ENCODE measurements at regions not wholly inside any gene's neighbourhood (a gene's known extent, or its start where the extent isn't known, plus 50 kb on each side); places are given as distances from the start of the nearest gene placed in this dataset.
"Not testable (repeated sequence)": the region's sequence is repeated elsewhere in the genome, so short reads cannot be mapped to it uniquely, and the experiment has no call there.

DNA sequence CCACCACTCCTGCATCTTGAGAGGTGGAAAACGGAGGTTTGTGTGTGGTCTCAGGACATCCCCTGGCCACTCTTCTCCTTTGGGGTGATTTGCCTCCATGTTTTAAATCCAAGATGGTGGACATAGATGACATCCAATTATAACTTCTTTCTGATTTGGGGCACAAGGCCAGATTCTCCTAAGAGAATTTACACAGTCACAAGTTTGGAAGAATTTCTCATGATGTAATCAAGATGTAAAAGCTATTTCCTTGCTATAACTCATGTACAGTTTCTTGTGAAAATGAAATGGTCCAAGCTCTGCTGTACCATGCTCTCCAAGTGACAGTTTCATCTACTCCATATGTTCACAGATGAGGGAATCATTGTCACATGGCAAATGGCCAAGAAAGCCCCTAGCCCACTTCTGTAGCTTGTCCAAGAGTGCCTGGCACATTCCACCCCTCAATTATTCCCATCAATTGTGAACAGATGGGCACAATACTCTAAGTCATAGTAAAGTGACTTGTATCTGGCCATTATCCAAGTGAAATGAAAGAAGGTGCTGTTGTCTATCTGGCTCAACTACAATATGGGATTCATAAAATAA lies 134.6 kb upstream of the ROPN1 start:
- no peak for DNase-seq
- in situ Hi-C loops (cut with MboI; ENCODE audit: low pct_unique_long_range_greater_than_20kb, low sequenced_read_pairs) = no loop called here

DNA sequence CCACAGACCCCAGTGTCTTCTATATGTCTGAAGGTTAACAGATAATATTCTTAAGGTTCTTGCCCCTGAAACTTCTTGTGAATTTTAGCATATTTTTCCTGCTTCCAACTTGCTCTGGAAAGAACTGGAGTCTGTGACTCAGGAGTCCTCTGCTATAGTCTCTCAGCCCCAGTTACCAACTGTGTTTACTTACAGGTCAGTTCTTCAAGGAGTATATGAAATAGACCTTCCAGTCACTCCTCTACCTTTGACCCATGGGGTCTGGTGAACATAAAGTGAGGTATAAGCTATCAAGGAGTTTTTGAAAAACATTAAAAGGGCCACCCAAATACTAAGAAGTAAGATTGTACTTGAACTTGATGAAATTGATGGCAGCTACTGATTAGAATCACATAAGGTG lies 139.2 kb upstream of the ROPN1 start:
- no peak for DNase-seq
- in situ Hi-C loops (cut with MboI; ENCODE audit: low pct_unique_long_range_greater_than_20kb, low sequenced_read_pairs) = no loop called here

DNA sequence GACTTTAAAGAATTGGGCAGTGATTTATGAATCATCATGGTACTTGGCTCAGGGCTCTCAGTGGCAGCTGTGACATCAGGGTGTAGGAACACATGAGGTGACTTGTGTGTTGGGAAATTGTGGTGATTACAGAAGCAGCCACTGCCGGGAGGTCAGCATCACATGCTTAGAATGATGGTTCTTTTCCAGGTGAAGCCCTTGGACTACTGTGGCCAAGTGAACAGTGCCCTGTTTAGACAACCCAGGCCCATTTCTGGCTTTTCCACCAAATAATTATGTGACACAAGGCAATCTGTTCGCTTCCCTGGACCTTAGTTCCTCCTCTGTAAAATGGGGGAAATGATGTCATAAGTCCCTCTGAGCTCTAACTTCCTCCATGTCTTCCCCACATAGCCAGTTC lies 139.7 kb upstream of the ROPN1 start:
- DNase-seq = peak; percentile 11

DNA sequence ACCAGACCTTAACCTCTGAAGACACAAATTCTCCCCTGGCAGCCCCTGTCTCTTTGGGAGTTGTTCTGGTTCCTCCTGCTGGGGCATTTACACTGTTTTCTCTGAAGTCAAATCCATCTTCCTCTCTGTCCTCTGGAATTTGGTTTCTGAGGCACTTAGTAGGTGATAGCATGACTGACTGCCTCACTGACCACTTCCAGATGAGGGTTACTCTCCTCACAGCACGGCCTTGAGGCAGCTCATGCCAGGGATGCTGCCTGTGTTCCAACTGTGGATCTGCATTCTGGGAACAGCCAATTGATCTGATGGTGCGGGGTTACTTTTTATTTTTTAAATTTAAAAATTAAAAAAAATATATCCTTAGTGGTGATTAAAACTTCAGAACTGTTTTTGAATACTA lies 140.9 kb upstream of the ROPN1 start:
- DNase-seq = no peak
- in situ Hi-C loops (cut with MboI; ENCODE audit: low pct_unique_long_range_greater_than_20kb, low sequenced_read_pairs) = no loop called here

More for the DNA sequence above, 139.7 kb upstream of the ROPN1 start:
- in situ Hi-C loops (cut with MboI; ENCODE audit: low pct_unique_long_range_greater_than_20kb, low sequenced_read_pairs) = no loop called here

DNA sequence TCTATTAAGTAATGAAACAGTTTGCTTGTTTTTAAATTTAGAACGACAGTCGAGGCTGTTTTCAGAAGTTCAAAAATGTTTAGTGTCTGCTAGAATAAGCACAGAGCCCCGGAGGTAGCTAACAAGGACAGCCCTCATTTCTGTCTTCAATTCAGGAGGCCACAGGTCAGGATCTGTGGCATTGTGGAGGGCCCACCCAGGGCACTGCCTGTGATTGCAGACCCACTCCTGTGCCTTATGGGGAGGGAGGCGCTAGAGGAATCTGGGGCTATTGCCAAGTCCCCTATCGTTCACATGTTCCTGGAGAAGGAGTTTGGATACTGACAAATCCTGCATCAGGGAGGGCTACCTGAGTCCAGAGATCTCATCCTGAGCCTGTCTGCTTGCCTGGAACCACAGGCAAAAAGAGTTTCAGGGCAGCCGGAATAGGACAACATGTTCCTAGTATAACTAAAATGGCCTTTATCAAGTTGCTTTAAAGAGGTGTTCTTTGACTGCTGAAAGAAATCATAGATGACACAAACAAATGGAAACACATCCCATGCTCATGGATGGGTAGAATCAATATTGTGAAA lies 141.5 kb upstream of the ROPN1 start:
- in situ Hi-C loops (cut with MboI; ENCODE audit: low pct_unique_long_range_greater_than_20kb, low sequenced_read_pairs) = no loop called here
- DNase-seq = no peak

DNA sequence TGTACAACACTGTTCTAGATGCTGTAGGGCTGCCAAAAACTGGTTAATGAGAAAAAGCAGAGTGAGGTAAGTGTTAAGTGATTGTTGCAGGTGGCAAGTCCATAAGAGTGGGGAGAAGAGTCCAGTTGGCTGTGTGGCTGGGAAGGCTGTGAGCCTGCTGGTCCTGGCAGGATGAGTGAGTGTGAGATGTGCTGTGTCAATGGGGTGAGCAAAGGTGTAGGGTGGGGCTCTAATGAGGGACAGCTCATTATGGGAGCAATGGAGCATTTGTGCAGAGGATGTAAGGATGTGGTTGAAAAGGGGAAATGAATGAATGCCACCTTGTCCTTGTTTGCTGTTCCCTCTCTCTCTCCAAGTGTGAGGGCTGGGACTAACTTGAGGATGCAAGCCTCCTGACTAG lies 145.3 kb upstream of the ROPN1 start:
- in situ Hi-C loops (cut with MboI; ENCODE audit: low pct_unique_long_range_greater_than_20kb, low sequenced_read_pairs) = no loop called here
- no peak for DNase-seq

DNA sequence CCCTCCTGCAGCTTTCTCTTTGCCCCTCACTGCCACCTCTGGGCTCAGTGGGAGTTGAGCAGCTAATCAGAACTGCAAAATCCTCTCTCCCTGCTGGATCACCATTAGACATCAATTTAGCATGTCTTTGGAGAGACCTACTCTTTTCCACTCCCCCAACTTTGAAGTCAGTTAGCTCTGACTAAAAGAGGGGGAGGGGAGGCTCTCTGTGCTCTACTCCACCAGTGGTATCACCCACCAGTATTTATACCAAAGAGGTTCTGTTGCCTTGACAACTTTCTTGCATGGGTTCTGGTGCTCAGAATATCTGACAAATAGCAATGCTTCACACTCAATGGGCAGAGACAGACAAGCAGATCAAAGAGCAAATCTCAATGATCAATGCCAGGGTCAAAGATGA lies 146.2 kb upstream of the ROPN1 start:
- in situ Hi-C loops (cut with MboI; ENCODE audit: low pct_unique_long_range_greater_than_20kb, low sequenced_read_pairs) = no loop called here
- no peak for DNase-seq

DNA sequence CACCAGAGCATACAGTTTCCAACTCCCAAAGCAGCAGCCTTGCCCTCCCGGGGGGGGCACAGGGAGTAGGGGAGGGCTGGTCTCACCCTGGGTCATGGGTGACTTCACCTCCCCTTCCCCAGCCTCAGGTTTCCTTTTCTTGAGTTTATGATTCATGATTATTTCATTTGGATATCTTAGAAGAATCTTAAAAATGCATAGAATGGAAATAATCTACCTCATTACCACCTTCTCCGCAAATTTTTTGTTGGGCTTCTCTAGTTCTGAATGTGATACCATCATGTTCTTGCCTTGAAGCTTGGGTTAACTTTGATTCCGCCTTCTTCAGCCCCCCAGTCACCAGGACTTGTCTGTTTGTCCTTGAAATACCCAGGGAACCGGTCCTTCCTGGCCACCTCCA lies 148.8 kb upstream of the ROPN1 start:
- DNase-seq = no peak
- in situ Hi-C loops (cut with MboI; ENCODE audit: low pct_unique_long_range_greater_than_20kb, low sequenced_read_pairs) = no loop called here

DNA sequence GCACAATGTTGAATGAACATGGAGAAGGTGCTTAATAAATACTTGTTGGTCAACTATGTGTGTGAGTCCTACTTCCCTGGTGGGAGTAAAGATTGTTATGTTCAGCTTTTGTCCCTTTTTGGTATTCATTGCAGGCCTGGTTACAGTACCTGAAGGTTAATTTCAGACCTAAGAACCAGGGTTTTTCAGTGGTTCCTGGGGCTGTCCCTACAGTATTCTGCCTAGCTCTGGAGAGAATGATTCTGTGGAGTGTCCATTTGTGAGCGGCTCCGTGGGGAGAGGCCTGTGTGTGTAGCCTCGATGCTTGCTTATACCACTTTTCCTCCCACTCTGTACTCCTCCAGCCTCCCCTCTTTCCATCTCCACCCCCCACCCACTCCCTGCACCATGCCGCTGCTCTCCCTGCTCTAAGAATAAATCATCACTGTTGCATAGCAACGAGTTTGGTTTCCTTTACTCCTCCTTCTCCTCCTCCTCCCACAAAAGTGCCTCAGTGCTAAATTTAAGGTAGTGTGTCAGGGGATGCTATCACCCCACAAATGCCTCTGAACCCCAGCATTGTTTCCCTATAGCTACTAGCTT lies 150.6 kb upstream of the ROPN1 start:
- no peak for DNase-seq
- in situ Hi-C loops (cut with MboI; ENCODE audit: low pct_unique_long_range_greater_than_20kb, low sequenced_read_pairs) = no loop called here

DNA sequence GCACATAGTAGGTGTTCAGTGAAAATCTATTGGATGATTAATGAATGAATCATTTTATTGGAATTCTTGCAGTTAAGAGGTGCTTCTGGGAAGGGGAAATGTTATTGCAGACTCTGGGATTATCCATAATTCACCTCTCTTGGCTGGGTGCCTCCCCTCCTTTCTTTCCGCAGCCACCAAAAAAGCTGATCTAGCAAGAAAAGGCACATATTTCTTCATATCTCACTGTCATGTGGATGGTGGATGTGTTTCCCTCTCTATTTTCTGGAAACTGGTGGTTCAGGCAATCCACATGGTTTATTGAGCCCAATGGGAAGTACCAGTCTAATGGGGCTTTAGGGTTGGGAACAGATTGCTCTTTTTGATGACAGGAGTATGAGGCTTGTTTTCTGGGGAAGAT lies 151.1 kb upstream of the ROPN1 start:
- DNase-seq = no peak
- in situ Hi-C loops (cut with MboI; ENCODE audit: low pct_unique_long_range_greater_than_20kb, low sequenced_read_pairs) = no loop called here

DNA sequence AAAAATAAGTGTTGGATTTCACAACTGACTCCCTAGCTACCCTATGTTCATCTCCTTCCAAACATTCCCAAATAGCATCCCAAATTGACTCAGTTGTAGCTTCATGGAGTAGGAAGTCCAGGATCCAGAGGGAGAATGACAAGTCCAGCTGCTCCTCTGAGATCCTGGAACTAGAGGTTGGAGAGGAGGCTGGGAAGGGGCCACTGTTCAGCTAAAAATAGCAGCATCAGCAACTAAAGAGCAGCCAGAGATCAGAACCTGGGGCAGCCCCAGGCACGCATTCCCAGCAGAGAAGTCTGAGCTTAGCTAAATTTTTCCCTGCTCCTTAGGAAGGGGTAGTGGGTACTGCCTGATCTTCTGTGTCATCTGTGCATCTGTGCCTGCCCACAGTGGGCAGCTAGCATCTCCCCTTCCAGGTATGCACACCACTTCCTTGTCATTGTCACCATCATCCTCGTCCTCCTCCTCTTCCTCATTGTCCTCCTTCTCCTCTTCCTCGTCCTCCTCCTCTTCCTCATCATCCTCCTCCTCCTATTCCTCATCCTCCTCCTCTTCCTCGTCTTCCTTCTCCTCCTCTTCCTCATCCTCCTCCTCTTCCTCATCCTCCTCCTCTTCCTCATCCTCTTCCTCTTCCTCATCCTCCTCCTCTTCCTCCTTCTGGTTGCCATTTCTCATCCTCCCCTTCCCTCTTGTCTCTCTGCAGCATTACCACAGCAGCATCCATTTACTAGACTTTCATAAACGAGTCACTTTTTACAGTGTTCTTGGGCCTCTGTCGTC lies 152.3 kb upstream of the ROPN1 start:
- no peak for DNase-seq
- in situ Hi-C loops (cut with MboI; ENCODE audit: low pct_unique_long_range_greater_than_20kb, low sequenced_read_pairs) = no loop called here

DNA sequence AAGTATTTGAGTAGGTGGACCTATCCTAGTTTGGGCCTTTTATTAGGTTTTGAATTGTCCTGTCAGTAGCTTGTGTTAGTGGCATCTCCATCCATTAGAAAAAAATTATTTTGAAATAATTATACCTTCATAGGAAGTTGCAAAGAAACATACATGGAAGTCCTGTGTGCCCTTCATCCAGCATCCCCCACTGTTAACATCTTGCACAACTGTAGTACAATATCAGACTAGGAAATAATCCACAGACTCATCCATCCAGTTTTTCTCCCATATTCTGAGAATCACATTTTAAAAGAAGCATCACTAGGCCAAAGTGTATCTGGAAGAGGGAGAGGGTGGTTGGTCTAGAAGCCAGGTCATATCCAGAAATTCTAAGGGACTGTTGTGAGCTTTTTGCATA lies 155.5 kb upstream of the ROPN1 start:
- in situ Hi-C loops (cut with MboI; ENCODE audit: low pct_unique_long_range_greater_than_20kb, low sequenced_read_pairs) = no loop called here
- DNase-seq = no peak

DNA sequence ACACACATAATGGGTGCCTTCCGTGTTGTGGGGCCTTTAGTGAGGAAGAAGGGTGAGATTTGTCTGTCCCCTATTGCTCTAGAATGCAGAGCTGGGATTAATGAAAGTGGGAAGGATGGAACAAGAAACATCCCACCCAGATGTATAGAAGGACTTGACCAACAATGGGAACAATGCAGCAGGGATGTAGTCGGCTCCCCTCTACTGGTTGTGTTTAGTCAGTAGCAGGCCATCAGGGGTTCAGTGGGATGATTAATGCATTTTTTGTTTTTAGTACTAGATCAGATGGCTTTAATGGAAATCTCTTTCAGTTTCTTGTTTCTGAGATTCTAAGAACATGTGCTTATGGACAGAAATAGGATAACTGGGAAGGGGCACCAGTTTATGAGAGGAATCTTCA lies 156.0 kb upstream of the ROPN1 start:
- in situ Hi-C loops (cut with MboI; ENCODE audit: low pct_unique_long_range_greater_than_20kb, low sequenced_read_pairs) = no loop called here
- DNase-seq = no peak

DNA sequence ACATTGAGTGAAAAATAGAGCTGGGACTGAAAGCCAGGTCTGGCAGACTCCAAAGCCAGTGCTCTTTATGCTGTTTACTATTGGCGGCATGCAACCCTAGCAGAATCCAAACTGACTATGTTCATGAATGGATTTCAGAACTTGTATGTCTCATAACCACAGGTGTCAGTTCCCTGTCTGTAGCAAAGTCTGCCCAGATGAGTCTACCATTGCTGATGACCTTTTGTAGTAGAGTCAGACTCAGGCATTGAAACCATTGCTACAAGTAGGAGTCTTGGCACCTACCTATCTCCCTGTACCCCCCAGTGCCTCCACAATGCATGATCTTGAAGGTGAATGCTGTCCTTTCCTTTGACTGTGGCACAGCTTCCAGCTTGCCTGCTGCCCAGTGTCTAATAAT lies 157.2 kb upstream of the ROPN1 start:
- DNase-seq = no peak
- in situ Hi-C loops (cut with MboI; ENCODE audit: low pct_unique_long_range_greater_than_20kb, low sequenced_read_pairs) = no loop called here

DNA sequence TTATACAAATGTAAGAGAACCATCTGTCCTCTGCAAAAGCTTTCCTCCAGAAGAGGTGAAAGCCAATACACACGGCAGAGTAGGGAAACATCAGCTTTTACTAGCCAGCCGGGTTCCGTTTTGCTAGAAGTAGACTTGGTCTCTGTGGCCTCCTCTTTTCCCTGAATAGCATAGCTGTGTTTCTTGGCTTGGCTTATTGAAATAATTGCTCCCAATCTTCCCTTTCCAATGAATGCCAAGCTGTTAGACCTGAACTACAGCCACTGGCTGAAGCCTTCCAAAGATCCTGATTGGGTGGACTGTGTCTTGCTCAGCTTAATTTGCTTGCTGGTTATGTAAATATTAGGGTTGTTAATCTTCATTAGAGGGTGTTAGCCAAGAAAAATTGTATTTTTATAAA lies 157.8 kb upstream of the ROPN1 start:
- in situ Hi-C loops (cut with MboI; ENCODE audit: low pct_unique_long_range_greater_than_20kb, low sequenced_read_pairs) = no loop called here
- DNase-seq = no peak

DNA sequence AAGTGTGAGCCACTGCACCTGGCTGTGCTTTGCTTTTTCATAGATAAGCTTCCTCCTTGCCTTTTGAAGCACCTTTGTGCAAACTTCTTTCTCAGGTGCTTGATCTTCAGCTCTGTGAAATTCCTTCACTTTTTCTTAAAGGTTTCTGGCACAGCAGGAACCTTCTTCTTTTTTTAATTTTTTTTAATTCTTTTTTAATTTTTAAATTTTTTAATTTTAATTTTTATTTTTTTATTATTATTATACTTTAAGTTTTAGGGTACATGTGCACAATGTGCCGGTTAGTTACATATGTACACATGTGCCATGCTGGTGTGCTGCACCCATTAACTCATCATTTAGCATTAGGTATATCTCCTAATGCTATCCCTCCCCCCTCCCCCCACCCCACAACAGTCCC lies 161.0 kb upstream of the ROPN1 start:
- DNase-seq; in situ Hi-C loops (cut with MboI; ENCODE audit: low pct_unique_long_range_greater_than_20kb, low sequenced_read_pairs): not testable (repeated sequence)

DNA sequence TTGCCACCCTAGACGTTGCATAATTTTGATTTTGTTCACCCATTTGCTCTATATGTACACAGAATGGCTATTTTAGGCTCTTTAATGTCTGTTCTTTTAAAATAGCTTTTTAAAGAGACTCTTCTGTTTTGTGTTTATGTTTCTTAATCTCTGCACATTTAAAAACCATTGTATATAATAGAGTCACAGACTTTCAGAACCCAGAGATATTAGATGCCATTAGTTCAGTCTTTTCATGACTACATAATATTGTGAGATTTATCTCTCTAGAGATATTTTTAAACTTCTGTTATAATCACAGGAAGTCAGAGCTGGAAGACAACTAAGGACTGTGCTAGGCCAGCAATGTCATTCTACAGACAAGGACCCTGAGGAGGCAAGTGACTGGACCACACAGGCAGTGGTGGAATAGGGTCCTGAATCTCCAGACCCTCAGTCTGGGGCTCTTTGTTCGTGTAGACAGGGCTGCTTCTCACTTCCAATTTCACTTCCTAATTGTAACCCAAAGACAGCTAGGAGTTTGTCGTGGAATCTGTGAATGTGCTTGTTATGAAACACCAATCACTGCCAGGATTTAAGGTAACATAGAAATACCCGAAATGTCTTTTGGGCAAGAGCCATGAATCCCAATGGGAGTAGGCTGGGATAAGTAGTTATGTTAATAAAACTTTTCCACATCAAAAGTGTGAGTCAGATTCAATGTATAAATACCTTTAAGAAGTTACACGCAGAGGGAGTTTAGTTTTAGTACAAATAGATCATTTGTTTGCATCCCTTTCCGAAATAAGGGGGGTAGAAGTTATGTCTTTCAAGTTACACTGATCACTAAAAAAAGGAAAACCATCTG lies 165.2 kb upstream of the ROPN1 start:
- in situ Hi-C loops (cut with MboI; ENCODE audit: low pct_unique_long_range_greater_than_20kb, low sequenced_read_pairs) = no loop called here
- DNase-seq = no peak

DNA sequence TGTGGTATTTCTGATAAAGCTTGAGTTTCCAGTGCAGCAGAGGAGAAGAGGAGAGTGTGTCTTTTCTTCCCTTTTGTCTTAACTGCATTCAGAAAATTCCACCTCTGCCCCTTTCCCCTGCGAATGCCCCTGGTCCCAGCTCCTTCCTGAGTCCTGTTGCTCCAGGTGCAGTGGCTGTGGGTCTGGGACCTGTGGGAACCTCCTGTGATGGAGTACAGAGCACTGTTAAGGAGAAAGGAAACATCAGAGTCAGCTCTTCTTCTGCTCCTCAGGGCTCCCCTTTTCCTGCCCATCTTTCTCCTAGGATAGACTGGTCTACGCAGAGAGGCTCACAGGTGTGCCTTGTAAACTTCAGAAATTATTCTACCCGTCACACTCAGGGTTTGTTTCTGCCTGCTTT lies 165.8 kb upstream of the ROPN1 start:
- in situ Hi-C loops (cut with MboI; ENCODE audit: low pct_unique_long_range_greater_than_20kb, low sequenced_read_pairs) = no loop called here
- no peak for DNase-seq

DNA sequence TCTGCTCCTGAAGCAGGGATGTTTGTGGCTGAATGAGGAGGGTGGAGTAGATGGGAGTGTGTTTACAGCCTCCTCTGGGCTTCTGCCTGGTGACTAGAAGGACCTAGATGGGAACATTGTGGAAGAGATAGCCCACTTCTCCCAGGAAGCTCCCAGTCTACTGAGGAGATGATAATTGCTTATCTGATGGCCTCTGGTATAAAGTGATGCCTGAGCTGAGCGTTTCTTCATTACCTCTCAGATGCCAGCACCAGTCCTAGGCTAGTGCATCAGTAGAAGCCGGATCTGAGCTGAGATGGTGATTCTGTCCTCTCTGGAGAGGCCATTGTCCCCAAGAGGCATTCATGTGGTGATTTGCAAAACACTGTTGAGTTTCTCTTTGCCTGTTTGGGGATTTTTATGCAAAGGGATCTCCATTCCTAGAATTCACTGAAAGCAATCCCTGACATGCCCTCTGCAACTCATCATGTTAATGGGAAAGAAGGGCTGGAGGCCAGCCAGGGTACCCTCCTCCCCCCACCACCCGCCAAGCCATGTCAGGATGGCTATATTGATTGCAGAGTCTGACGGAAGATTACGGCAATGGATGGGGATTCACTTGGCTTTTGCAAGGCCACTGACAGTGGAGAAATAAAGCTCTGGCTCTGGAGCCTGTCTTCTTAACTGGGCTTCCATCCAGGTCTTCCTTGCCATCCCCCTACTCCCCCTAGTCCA lies 166.4 kb upstream of the ROPN1 start:
- in situ Hi-C loops (cut with MboI; ENCODE audit: low pct_unique_long_range_greater_than_20kb, low sequenced_read_pairs) = no loop called here
- DNase-seq = no peak
